PC-9 (cell line): ENCODE measurements at regions not wholly inside any gene's neighbourhood (a gene's known extent, or its start where the extent isn't known, plus 50 kb on each side); places are given as distances from the start of the nearest gene placed in this dataset.

Source experiments
- EZH2 ChIP-seq: fragments of 200-600 bp; sonication (generic); IDR thresholded peaks from 2 replicates; pipeline ENCODE4 v1.8.0; 2017; ENCODE audit warnings: antibody characterized with exemption, low read depth
- TF ChIP-seq, protein P1 (sequence below): fragments of 200-600 bp; sonication (generic); conservative IDR thresholded peaks from 2 replicates; pipeline ENCODE4 v1.6.1; 2017; ENCODE audit warnings: mixed run types, antibody characterized with exemption, mild to moderate bottlenecking, moderate library complexity

DNA sequence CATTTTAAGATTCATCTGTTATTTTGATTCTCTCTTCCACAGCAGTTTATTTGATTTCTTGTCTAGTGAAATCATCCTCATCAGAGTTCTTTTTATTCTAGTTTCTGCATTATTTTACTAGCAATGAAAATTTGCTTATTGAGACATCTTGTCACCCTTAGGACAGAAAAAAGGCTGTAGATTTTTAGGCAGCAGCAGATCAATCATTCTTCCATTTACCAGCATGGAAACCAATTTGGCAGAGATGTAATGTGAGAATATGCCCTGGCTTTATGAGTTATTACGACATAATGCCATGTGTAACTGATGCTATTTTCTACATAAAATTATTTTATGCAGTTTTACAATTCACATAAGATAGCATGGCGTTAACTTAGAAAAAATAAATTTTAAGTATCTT lies 688.6 kb upstream of the SLC10A2 start:
- TF ChIP-seq, protein P1, sequence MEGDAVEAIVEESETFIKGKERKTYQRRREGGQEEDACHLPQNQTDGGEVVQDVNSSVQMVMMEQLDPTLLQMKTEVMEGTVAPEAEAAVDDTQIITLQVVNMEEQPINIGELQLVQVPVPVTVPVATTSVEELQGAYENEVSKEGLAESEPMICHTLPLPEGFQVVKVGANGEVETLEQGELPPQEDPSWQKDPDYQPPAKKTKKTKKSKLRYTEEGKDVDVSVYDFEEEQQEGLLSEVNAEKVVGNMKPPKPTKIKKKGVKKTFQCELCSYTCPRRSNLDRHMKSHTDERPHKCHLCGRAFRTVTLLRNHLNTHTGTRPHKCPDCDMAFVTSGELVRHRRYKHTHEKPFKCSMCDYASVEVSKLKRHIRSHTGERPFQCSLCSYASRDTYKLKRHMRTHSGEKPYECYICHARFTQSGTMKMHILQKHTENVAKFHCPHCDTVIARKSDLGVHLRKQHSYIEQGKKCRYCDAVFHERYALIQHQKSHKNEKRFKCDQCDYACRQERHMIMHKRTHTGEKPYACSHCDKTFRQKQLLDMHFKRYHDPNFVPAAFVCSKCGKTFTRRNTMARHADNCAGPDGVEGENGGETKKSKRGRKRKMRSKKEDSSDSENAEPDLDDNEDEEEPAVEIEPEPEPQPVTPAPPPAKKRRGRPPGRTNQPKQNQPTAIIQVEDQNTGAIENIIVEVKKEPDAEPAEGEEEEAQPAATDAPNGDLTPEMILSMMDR: no peak
- TF ChIP-seq EZH2: no peak
